WTC11 (cell line): ENCODE measurements at regions not wholly inside any gene's neighbourhood (a gene's known extent, or its start where the extent isn't known, plus 50 kb on each side); places are given as distances from the start of the nearest gene placed in this dataset.

Experiments used
- ATF2 ChIP-seq: sonication (generic); formaldehyde crosslinking; IDR thresholded peaks from 2 replicates; pipeline ENCODE4 v1.8.1; 2022; ENCODE audit warnings: low read depth, missing genetic modification reagents, borderline replicate concordance
- CREB1 ChIP-seq: sonication (generic); formaldehyde crosslinking; IDR thresholded peaks from 2 replicates; pipeline ENCODE4 v1.8.0; 2023; ENCODE audit warnings: mild to moderate bottlenecking, missing genetic modification reagents
- KAT7 ChIP-seq: sonication (generic); formaldehyde crosslinking; IDR thresholded peaks from 2 replicates; pipeline ENCODE4 v1.8.1; 2023; ENCODE audit warnings: missing genetic modification reagents, mild to moderate bottlenecking, borderline replicate concordance
- MXD4 ChIP-seq: fragments of 250-450 bp; sonication (Bioruptor Pico); IDR thresholded peaks from 2 replicates; pipeline ENCODE4 v1.8.0; 2021; ENCODE audit warnings: mild to moderate bottlenecking, moderate library complexity, borderline replicate concordance
- RELA ChIP-seq: sonication (generic); formaldehyde crosslinking; IDR thresholded peaks from 2 replicates; pipeline ENCODE4 v1.8.1; 2022; ENCODE audit warnings: missing genetic modification reagents, mild to moderate bottlenecking, borderline replicate concordance
- SP1 ChIP-seq: sonication (generic); formaldehyde crosslinking; conservative IDR thresholded peaks from 2 replicates; pipeline ENCODE4 v1.8.1; 2022; ENCODE audit warnings: missing genetic modification reagents
- TF ChIP-seq, protein P1 (sequence below): sonication (generic); formaldehyde crosslinking; IDR thresholded peaks from 2 replicates; pipeline ENCODE4 v1.8.0; 2023; ENCODE audit warnings: missing genetic modification reagents
- TF ChIP-seq, protein P2 (sequence below): fragments of 200-600 bp; IDR thresholded peaks from 2 replicates; pipeline ENCODE4 v1.8.0; 2022; ENCODE audit warnings: antibody characterized with exemption
- TF ChIP-seq, protein P3 (sequence below): sonication (generic); formaldehyde crosslinking; IDR thresholded peaks from 2 replicates; pipeline ENCODE4 v1.8.0; 2022; ENCODE audit warnings: mild to moderate bottlenecking, missing genetic modification reagents
- TF ChIP-seq, protein P4 (sequence below): sonication (generic); formaldehyde crosslinking; IDR thresholded peaks from 2 replicates; pipeline ENCODE4 v1.8.1; 2023; ENCODE audit warnings: mild to moderate bottlenecking, missing genetic modification reagents

GRCh38 chr4:115883231-115883630 is 769.8 kb upstream of the NDST4 start:
- TF ChIP-seq, protein P1, sequence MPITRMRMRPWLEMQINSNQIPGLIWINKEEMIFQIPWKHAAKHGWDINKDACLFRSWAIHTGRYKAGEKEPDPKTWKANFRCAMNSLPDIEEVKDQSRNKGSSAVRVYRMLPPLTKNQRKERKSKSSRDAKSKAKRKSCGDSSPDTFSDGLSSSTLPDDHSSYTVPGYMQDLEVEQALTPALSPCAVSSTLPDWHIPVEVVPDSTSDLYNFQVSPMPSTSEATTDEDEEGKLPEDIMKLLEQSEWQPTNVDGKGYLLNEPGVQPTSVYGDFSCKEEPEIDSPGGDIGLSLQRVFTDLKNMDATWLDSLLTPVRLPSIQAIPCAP (CRISPR knock-in tag): no peak
- TF ChIP-seq RELA (CRISPR knock-in tag): no peak
- no peak for TF ChIP-seq CREB1 (CRISPR knock-in tag)
- TF ChIP-seq, protein P2, sequence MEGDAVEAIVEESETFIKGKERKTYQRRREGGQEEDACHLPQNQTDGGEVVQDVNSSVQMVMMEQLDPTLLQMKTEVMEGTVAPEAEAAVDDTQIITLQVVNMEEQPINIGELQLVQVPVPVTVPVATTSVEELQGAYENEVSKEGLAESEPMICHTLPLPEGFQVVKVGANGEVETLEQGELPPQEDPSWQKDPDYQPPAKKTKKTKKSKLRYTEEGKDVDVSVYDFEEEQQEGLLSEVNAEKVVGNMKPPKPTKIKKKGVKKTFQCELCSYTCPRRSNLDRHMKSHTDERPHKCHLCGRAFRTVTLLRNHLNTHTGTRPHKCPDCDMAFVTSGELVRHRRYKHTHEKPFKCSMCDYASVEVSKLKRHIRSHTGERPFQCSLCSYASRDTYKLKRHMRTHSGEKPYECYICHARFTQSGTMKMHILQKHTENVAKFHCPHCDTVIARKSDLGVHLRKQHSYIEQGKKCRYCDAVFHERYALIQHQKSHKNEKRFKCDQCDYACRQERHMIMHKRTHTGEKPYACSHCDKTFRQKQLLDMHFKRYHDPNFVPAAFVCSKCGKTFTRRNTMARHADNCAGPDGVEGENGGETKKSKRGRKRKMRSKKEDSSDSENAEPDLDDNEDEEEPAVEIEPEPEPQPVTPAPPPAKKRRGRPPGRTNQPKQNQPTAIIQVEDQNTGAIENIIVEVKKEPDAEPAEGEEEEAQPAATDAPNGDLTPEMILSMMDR: no peak
- TF ChIP-seq, protein P3, sequence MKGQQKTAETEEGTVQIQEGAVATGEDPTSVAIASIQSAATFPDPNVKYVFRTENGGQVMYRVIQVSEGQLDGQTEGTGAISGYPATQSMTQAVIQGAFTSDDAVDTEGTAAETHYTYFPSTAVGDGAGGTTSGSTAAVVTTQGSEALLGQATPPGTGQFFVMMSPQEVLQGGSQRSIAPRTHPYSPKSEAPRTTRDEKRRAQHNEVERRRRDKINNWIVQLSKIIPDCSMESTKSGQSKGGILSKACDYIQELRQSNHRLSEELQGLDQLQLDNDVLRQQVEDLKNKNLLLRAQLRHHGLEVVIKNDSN (CRISPR knock-in tag): no peak
- TF ChIP-seq, protein P4, sequence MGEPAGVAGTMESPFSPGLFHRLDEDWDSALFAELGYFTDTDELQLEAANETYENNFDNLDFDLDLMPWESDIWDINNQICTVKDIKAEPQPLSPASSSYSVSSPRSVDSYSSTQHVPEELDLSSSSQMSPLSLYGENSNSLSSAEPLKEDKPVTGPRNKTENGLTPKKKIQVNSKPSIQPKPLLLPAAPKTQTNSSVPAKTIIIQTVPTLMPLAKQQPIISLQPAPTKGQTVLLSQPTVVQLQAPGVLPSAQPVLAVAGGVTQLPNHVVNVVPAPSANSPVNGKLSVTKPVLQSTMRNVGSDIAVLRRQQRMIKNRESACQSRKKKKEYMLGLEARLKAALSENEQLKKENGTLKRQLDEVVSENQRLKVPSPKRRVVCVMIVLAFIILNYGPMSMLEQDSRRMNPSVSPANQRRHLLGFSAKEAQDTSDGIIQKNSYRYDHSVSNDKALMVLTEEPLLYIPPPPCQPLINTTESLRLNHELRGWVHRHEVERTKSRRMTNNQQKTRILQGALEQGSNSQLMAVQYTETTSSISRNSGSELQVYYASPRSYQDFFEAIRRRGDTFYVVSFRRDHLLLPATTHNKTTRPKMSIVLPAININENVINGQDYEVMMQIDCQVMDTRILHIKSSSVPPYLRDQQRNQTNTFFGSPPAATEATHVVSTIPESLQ (CRISPR knock-in tag): no peak
- TF ChIP-seq KAT7 (CRISPR knock-in tag): no peak
- no peak for TF ChIP-seq MXD4 (CRISPR knock-in tag)
- TF ChIP-seq SP1 (CRISPR knock-in tag): no peak
- no peak for TF ChIP-seq ATF2
